Neural progenitor cell (in vitro differentiated cells): ENCODE measurements at regions not wholly inside any gene's neighbourhood (a gene's known extent, or its start where the extent isn't known, plus 50 kb on each side); places are given as distances from the start of the nearest gene placed in this dataset.
A peak's percentile ranks its signal among the peaks of the same experiment; 100 is the strongest.

Source experiments
- DNase-seq: peaks from one replicate; pipeline ENCODE4 v3.0.0-alpha.2; 2016; ENCODE audit warnings: low spot score
- H2AFZ ChIP-seq: fragments of 200-600 bp; sonication (generic); replicated peaks from 2 replicates; pipeline ENCODE4 v1.6.1; 2016; ENCODE audit warnings: antibody characterized with exemption
- H3F3A ChIP-seq: fragments of 200-600 bp; sonication (generic); 2 replicates; pipeline ENCODE4 v1.6.1; 2016; ENCODE audit warnings: antibody characterized with exemption, low read depth
- H3K27ac ChIP-seq: fragments of 200-600 bp; sonication (generic); 2 replicates; pipeline ENCODE4 v1.5.1; 2016; ENCODE audit warnings: mild to moderate bottlenecking
- H3K27me3 ChIP-seq: fragments of 200-600 bp; sonication (generic); 2 replicates; pipeline ENCODE4 v1.6.1; 2016; ENCODE audit warnings: mild to moderate bottlenecking, moderate library complexity
- H3K36me3 ChIP-seq: fragments of 200-600 bp; sonication (generic); 2 replicates; pipeline ENCODE4 v1.5.1; 2016
- H3K4me1 ChIP-seq: fragments of 200-600 bp; sonication (generic); 2 replicates; pipeline ENCODE4 v1.6.1; 2016; ENCODE audit warnings: mixed run types
- H3K4me2 ChIP-seq: fragments of 200-600 bp; sonication (generic); 2 replicates; pipeline ENCODE4 v1.6.1; 2016
- H3K4me3 ChIP-seq: fragments of 200-600 bp; sonication (generic); 2 replicates; pipeline ENCODE4 v1.5.1; 2016
- H3K79me2 ChIP-seq: fragments of 200-600 bp; sonication (generic); 2 replicates; pipeline ENCODE4 v1.6.1; 2016; ENCODE audit warnings: low read depth
- H3K9ac ChIP-seq: fragments of 200-600 bp; sonication (generic); 2 replicates; pipeline ENCODE4 v1.6.1; 2016
- H3K9me3 ChIP-seq: fragments of 200-600 bp; sonication (generic); 2 replicates; pipeline ENCODE4 v1.5.1; 2016; ENCODE audit warnings: low read depth
- H4K20me1 ChIP-seq: fragments of 200-600 bp; sonication (generic); 2 replicates; pipeline ENCODE4 v1.6.1; 2016; ENCODE audit warnings: low read depth
- H3K27ac Mint-ChIP-seq: 3 replicates; pipeline ENCODE4 v1.8.0; 2021; ENCODE audit warnings: mixed read lengths
- H3K27me3 Mint-ChIP-seq: 2 replicates; pipeline ENCODE4 v1.8.0; 2022; ENCODE audit warnings: low read depth, mild to moderate bottlenecking, inconsistent platforms, moderate library complexity, mixed read lengths; ENCODE audit not compliant: insufficient read depth
- H3K36me3 Mint-ChIP-seq: 3 replicates; pipeline ENCODE4 v1.8.0; 2021; ENCODE audit warnings: mixed read lengths
- H3K4me1 Mint-ChIP-seq: 3 replicates; pipeline ENCODE4 v1.8.0; 2021; ENCODE audit warnings: mixed read lengths
- H3K4me3 Mint-ChIP-seq: 3 replicates; pipeline ENCODE4 v1.8.0; 2021; ENCODE audit warnings: mild to moderate bottlenecking, moderate library complexity, mixed read lengths
- H3K9me3 Mint-ChIP-seq: 3 replicates; pipeline ENCODE4 v1.8.0; 2020; ENCODE audit warnings: mixed read lengths
- EZH2 ChIP-seq: fragments of 200-600 bp; sonication (generic); IDR thresholded peaks from 2 replicates; pipeline ENCODE4 v1.6.1; 2017; ENCODE audit warnings: antibody characterized with exemption, mild to moderate bottlenecking, moderate library complexity
- EZH2phosphoT487 ChIP-seq: fragments of 200-600 bp; sonication (generic); IDR thresholded peaks from 2 replicates; pipeline ENCODE4 v1.6.1; 2017; ENCODE audit warnings: antibody characterized with exemption
- TF ChIP-seq, protein P1 (sequence below): fragments of 200-600 bp; sonication (generic); IDR thresholded peaks from 2 replicates; pipeline ENCODE4 v1.5.1; 2017; ENCODE audit warnings: antibody characterized with exemption, mild to moderate bottlenecking

DNA sequence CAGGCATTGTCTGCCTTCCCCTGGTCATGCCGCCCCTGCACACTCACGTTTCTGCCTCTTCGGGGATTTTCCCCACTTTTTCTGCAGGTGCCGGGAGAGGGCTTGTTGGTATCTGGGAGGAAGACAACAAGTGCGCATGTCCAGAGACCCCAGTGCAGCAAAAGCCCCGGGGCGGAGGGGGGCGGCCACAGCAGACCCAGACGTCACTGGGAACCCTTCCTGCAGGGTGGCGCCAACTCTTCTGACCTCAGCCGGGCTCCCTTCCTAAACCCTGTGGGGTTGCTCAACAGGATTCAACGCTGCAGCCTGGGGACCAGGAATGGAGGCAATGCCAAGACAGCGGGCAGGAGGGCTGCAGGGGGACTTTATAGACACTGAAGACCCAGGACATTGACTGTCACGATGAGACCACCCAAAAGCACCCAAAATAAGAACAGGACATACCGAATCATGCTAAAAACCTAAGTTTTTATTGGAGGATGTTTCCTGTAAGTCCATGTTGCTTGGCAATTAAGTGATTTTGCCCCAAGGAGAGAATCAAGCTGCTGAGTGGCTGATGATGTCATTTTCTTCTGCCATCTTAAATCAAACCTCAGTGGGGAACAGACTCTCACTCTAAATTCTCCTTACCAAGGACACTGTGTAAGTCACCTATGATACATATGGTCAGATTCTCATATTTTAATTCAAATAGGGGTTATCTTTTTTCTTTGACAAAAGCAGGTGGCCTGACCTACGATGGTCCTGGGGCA lies 62.9 kb upstream of the SIMC1 start:
- Histone ChIP-seq H3K9me3 (no peaks in the 10 kb centered on the region), H3K9ac (no peak overlapping the region), H3K36me3 (no peaks in the 10 kb centered on the region), H3K27me3 (peaks cover 23% of the 10 kb centered on the region), H3F3A (peaks cover 9% of the 10 kb centered on the region), H3K4me1 (peaks cover 11% of the 10 kb centered on the region), H3K27ac (no peak overlapping the region), H2AFZ (no peak overlapping the region), H3K4me2 (no peak overlapping the region), H4K20me1 (no peaks in the 10 kb centered on the region), H3K4me3 (no peak overlapping the region), H3K79me2 (no peaks in the 10 kb centered on the region)
- H3K36me3 Mint-ChIP-seq = no peaks in the 10 kb centered on the region
- TF ChIP-seq EZH2 (no peak), EZH2phosphoT487 (no peak)
- TF ChIP-seq, protein P1, sequence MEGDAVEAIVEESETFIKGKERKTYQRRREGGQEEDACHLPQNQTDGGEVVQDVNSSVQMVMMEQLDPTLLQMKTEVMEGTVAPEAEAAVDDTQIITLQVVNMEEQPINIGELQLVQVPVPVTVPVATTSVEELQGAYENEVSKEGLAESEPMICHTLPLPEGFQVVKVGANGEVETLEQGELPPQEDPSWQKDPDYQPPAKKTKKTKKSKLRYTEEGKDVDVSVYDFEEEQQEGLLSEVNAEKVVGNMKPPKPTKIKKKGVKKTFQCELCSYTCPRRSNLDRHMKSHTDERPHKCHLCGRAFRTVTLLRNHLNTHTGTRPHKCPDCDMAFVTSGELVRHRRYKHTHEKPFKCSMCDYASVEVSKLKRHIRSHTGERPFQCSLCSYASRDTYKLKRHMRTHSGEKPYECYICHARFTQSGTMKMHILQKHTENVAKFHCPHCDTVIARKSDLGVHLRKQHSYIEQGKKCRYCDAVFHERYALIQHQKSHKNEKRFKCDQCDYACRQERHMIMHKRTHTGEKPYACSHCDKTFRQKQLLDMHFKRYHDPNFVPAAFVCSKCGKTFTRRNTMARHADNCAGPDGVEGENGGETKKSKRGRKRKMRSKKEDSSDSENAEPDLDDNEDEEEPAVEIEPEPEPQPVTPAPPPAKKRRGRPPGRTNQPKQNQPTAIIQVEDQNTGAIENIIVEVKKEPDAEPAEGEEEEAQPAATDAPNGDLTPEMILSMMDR = no peak
- H3K27me3 Mint-ChIP-seq = peaks cover 16% of the 10 kb centered on the region
- H3K4me1 Mint-ChIP-seq = peaks cover 14% of the 10 kb centered on the region
- no peak for DNase-seq
- H3K4me3 Mint-ChIP-seq = no peak overlapping the region
- no peak overlapping the region for H3K27ac Mint-ChIP-seq
- H3K9me3 Mint-ChIP-seq = peaks cover 7% of the 10 kb centered on the region

GRCh38 chr5:176176231-176176630 lies 62.0 kb upstream of the SIMC1 start:
- H3K27me3 Mint-ChIP-seq = peaks cover 15% of the 10 kb centered on the region
- Histone ChIP-seq H3K4me2 (no peak overlapping the region), H3K36me3 (no peaks in the 10 kb centered on the region), H2AFZ (no peak overlapping the region), H4K20me1 (no peaks in the 10 kb centered on the region), H3K4me1 (peaks cover 3% of the 10 kb centered on the region), H3K27ac (no peak overlapping the region), H3K9me3 (no peaks in the 10 kb centered on the region), H3K27me3 (peaks cover 26% of the 10 kb centered on the region), H3K79me2 (no peaks in the 10 kb centered on the region), H3K9ac (no peak overlapping the region), H3K4me3 (no peak overlapping the region), H3F3A (no peaks in the 10 kb centered on the region)
- peaks cover 17% of the 10 kb centered on the region for H3K4me1 Mint-ChIP-seq
- no peak overlapping the region for H3K4me3 Mint-ChIP-seq
- H3K9me3 Mint-ChIP-seq = peaks cover 7% of the 10 kb centered on the region
- no peaks in the 10 kb centered on the region for H3K36me3 Mint-ChIP-seq
- peak overlapping the region; percentile 28 for H3K27ac Mint-ChIP-seq
- no peak for TF ChIP-seq EZH2
- TF ChIP-seq, protein P1 = no peak
- no peak for TF ChIP-seq EZH2phosphoT487
- DNase-seq = no peak

DNA sequence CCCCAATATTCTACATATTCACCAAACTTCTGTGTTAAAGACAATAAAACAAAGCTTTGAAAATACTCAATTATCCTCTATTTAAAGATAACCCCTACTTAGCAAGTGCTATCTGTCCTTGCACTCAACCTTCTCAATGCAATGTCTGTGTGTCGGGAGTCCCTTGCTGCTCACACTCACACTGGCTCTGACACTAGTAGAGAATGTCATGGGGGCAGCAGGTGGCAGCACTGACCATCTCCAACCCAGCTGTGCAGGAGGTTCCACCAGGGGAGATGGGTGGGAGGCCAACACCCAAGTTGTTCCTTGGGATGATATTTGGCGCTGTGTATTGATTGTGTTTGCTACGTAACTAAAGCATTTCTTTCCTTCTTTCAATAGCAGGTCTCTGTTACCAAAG lies 59.4 kb upstream of the SIMC1 start:
- Histone ChIP-seq H3K9ac (no peak overlapping the region), H3K4me1 (peaks cover 5% of the 10 kb centered on the region), H3K4me2 (no peak overlapping the region), H3K36me3 (no peaks in the 10 kb centered on the region), H4K20me1 (no peaks in the 10 kb centered on the region), H2AFZ (no peak overlapping the region), H3F3A (no peaks in the 10 kb centered on the region), H3K79me2 (no peaks in the 10 kb centered on the region), H3K4me3 (no peak overlapping the region), H3K27me3 (peaks cover 26% of the 10 kb centered on the region), H3K9me3 (no peaks in the 10 kb centered on the region), H3K27ac (no peak overlapping the region)
- TF ChIP-seq EZH2 (no peak), EZH2phosphoT487 (no peak)
- TF ChIP-seq, protein P1 = no peak
- Mint-ChIP-seq H3K36me3 (no peaks in the 10 kb centered on the region), H3K4me1 (peaks cover 20% of the 10 kb centered on the region), H3K4me3 (no peak overlapping the region), H3K9me3 (peaks cover 7% of the 10 kb centered on the region), H3K27me3 (peaks cover 14% of the 10 kb centered on the region), H3K27ac (no peak overlapping the region)
- no peak for DNase-seq
